C4-2B (cell line): ENCODE measurements at regions not wholly inside any gene's neighbourhood (a gene's known extent, or its start where the extent isn't known, plus 50 kb on each side); places are given as distances from the start of the nearest gene placed in this dataset.

ENCODE experiments used
- H3K27ac ChIP-seq: fragments of 450-650 bp; 2 replicates; pipeline ENCODE4 v1.5.1; 2017
- ZFX ChIP-seq: fragments of 450-650 bp; IDR thresholded peaks from 2 replicates; pipeline ENCODE4 v1.6.1; 2017
- TF ChIP-seq, protein P1 (sequence below): fragments of 450-650 bp; conservative IDR thresholded peaks from 2 replicates; pipeline ENCODE4 v1.5.1; 2017; ENCODE audit warnings: mild to moderate bottlenecking

DNA sequence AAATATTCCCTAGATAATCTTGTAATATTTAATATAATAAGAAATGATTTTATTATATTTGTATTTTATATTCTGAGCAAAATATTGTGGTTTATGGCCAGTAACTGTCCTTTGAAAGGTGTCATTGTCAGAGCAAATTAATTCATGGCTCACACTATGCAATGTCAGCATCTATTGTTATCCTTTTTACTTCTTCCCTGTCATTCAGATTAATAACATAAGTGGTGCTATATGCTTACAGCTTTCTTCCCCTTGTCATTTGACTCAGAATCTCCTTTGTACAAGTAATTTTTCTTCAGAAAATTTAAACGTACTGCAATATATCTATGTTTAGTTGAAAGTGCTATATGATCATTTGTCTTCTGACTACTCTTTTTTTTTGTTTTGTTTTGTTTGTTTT is 1738.2 kb upstream of the MIR17HG start:
- no peak overlapping the region for H3K27ac ChIP-seq
- TF ChIP-seq, protein P1, sequence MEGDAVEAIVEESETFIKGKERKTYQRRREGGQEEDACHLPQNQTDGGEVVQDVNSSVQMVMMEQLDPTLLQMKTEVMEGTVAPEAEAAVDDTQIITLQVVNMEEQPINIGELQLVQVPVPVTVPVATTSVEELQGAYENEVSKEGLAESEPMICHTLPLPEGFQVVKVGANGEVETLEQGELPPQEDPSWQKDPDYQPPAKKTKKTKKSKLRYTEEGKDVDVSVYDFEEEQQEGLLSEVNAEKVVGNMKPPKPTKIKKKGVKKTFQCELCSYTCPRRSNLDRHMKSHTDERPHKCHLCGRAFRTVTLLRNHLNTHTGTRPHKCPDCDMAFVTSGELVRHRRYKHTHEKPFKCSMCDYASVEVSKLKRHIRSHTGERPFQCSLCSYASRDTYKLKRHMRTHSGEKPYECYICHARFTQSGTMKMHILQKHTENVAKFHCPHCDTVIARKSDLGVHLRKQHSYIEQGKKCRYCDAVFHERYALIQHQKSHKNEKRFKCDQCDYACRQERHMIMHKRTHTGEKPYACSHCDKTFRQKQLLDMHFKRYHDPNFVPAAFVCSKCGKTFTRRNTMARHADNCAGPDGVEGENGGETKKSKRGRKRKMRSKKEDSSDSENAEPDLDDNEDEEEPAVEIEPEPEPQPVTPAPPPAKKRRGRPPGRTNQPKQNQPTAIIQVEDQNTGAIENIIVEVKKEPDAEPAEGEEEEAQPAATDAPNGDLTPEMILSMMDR = no peak
- TF ChIP-seq ZFX = no peak

DNA sequence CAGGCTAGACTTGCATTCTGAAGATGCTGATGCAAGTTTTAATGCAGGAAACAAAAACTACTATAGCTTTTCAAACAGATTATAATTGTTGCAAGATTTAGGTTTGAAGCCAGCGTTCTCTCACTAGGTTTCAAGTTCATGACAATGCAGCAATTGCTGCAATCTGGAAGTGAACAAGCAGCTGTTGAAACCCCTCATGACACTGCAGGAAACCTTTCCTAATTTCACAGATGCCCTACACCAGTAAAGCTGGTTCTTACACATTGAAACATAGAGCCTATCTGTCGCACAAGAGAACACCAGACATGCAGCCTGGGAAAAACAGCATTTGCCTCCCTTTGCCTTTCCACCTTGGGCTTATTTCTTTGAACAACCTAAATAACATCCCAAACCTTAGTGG is 1737.2 kb upstream of the MIR17HG start:
- H3K27ac ChIP-seq = no peak overlapping the region
- no peak for TF ChIP-seq ZFX
- TF ChIP-seq, protein P1 = no peak

DNA sequence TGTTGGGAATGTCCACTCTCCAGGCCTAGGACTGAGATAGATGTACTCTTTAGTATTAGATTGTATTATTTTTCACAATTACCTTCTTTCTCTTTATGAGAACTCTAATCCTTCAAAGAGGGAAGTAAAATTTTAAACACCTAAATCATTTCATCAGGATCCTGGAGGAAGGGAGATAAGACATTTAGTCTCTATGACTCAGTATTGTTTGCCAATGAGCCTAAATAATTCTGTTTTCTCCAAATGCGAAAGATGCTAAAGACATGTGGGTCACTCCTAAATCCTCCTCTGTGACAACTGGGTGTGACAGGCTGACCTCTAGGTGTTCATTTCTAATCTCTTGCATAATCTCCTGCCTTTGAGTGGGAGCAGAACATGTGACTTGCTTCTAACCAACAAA is 1736.6 kb upstream of the MIR17HG start:
- no peak overlapping the region for H3K27ac ChIP-seq
- TF ChIP-seq ZFX = no peak
- TF ChIP-seq, protein P1 = no peak

DNA sequence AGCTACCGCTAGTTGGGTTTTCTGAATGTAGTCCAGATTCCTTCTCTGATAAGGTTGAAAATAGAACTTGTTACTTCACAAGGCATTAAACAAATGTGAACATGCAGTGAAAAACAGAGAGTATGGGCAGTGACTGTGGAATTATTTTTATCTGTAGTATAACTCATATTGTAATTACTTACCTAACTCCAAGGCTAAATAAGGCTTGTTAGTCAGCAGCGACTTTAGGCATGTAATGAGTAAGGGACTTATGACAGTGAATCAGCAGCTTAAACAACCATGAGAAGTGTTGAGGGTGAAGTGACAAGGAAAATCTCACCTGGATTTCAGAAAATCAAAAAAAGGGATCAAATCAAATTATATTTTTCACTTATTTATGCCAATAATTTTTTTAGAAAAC is 1719.5 kb upstream of the MIR17HG start:
- TF ChIP-seq, protein P1 = no peak
- TF ChIP-seq ZFX = no peak
- H3K27ac ChIP-seq = no peak overlapping the region

DNA sequence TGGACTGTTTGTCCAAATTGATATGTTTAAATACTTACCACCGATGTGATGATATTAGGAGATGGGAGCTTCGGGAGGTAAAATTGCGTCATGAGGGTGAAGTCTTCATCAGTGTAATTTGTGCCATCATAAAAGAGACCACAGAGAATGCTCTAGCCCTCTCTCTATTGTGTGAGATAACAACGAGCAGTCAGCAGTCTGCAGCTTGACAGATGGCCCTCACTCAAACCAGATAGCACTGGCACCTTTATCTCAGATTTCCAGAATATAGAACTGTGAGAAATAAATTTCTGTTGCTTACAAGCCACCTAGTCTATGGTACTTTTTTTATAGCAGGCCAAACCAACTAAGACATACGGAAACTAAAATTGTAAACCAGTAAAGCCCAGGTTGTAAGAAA is 1718.9 kb upstream of the MIR17HG start:
- no peak for TF ChIP-seq ZFX
- TF ChIP-seq, protein P1 = no peak
- no peak overlapping the region for H3K27ac ChIP-seq

DNA sequence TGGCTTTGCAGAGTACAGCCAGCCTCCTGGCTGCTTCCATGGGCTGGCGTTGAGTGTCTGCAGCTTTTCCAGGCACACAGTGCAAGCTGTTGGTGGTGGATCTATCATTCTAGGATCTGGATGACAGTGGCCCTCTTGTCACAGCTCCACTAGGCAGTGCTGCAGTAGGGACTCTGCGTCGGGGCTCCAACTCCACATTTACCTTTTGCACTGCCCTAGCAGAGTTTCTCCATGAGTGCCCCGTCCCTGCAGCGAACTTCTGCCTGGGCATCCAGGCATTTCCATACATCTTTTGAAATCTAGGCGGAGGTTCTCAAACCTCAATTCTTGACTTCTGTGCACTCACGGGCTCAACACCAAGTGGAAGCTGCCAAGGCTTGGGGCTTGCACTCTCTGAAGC is 1697.3 kb upstream of the MIR17HG start:
- TF ChIP-seq, protein P1 = no peak
- TF ChIP-seq ZFX = no peak
- H3K27ac ChIP-seq = no peak overlapping the region

DNA sequence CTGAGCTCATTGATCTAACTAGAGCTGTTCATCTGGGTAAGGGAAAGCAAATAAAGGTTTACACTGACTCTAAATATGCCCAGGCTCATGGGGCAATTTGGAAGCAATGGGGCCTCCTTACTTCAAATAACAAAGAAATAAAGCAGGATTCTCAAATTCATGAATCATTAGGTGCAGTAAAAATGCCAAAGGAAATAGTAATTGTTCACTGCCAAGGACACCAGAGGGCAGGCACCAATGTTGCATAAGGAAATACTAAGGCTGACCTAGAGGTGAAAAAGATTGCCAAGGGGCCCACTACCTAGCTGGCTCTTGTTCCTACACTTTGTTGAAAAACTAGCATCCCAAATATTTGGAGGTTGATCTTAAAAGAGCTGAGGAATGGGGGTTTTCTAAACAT is 1686.7 kb upstream of the MIR17HG start:
- TF ChIP-seq, protein P1 = no peak
- TF ChIP-seq ZFX = no peak
- no peak overlapping the region for H3K27ac ChIP-seq
